ENCODE measurements at regions not wholly inside any gene's neighbourhood (a gene's known extent, or its start where the extent isn't known, plus 50 kb on each side); places are given as distances from the start of the nearest gene placed in this dataset.

DNA sequence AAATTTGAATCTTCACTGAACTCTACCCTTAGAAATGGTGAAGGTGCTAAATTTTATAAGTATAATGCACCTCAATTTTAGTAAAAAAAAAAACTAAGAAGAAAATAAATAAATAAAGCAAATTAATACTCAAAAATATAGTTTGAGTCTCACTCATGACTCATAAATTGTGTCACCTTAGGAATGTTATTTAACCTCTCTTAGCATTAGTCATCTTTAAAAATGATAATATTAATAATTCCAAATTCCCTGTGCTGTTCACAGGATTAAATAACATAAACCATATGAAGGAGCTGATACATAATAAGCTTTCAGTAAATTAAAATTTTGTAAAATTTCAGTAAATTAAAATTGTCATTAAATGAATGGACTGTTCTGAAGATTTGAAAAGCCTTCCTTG lies 339.8 kb upstream of the RGMB start:
- no peak overlapping the region for H3K9ac ChIP-seq (ENCODE audit: low read length)
- H2AFZ ChIP-seq (ENCODE audit: low read length): no peak overlapping the region
- no peaks in the 10 kb centered on the region for H3F3A ChIP-seq (ENCODE audit: insufficient read depth, low read length)
- H3K9me3 ChIP-seq (ENCODE audit: low read length): no peaks in the 10 kb centered on the region
- H3K27ac ChIP-seq (ENCODE audit: low read depth, low read length, poor library complexity, severe bottlenecking): no peak overlapping the region
- H3K4me1 ChIP-seq (ENCODE audit: insufficient read depth, low read length, severe bottlenecking): no peaks in the 10 kb centered on the region
- H3K4me3 ChIP-seq (ENCODE audit: low read depth, low read length, poor library complexity, severe bottlenecking): no peak overlapping the region
- no peaks in the 10 kb centered on the region for H3K79me2 ChIP-seq (ENCODE audit: insufficient read depth, low read length)
- no peaks in the 10 kb centered on the region for H3K27me3 ChIP-seq (ENCODE audit: insufficient read depth, low read length)
- TF ChIP-seq, protein P1, sequence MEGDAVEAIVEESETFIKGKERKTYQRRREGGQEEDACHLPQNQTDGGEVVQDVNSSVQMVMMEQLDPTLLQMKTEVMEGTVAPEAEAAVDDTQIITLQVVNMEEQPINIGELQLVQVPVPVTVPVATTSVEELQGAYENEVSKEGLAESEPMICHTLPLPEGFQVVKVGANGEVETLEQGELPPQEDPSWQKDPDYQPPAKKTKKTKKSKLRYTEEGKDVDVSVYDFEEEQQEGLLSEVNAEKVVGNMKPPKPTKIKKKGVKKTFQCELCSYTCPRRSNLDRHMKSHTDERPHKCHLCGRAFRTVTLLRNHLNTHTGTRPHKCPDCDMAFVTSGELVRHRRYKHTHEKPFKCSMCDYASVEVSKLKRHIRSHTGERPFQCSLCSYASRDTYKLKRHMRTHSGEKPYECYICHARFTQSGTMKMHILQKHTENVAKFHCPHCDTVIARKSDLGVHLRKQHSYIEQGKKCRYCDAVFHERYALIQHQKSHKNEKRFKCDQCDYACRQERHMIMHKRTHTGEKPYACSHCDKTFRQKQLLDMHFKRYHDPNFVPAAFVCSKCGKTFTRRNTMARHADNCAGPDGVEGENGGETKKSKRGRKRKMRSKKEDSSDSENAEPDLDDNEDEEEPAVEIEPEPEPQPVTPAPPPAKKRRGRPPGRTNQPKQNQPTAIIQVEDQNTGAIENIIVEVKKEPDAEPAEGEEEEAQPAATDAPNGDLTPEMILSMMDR (IDR thresholded peaks at IDR 0.05; ENCODE audit: low read length): no peak
- TF ChIP-seq EZH2 (IDR thresholded peaks at IDR 0.05; ENCODE audit: borderline replicate concordance, low read length): no peak
- no peaks in the 10 kb centered on the region for H3K9me2 ChIP-seq (ENCODE audit: low read depth, low read length)
- H3K4me2 ChIP-seq (ENCODE audit: low read length): no peak overlapping the region
- H4K20me1 ChIP-seq (ENCODE audit: insufficient read depth, low read length): no peaks in the 10 kb centered on the region
- no peaks in the 10 kb centered on the region for H3K36me3 ChIP-seq (ENCODE audit: insufficient read depth, low read length)

- Histone ChIP-seq H3K27me3 (ENCODE audit: insufficient read depth, low read length) (no peaks in the 10 kb centered on the region), H3K9me3 (ENCODE audit: low read length) (no peaks in the 10 kb centered on the region)
Measured at GRCh38 chr5:98436667-98437066, 336.8 kb upstream of the RGMB start.

GRCh38 chr5:98442448-98442847 lies 331.0 kb upstream of the RGMB start:
- no peaks in the 10 kb centered on the region for H3K36me3 ChIP-seq (ENCODE audit: insufficient read depth, low read length)
- H3K4me3 ChIP-seq (ENCODE audit: low read depth, low read length, poor library complexity, severe bottlenecking): no peak overlapping the region

More at GRCh38 chr5:98436667-98437066, 336.8 kb upstream of the RGMB start:
- H3F3A ChIP-seq (ENCODE audit: insufficient read depth, low read length): no peaks in the 10 kb centered on the region
- no peak overlapping the region for H3K4me2 ChIP-seq (ENCODE audit: low read length)
- no peak overlapping the region for H3K9ac ChIP-seq (ENCODE audit: low read length)
- H3K4me1 ChIP-seq (ENCODE audit: insufficient read depth, low read length, severe bottlenecking): no peaks in the 10 kb centered on the region
- H3K27ac ChIP-seq (ENCODE audit: low read depth, low read length, poor library complexity, severe bottlenecking): no peak overlapping the region
- H3K4me3 ChIP-seq (ENCODE audit: low read depth, low read length, poor library complexity, severe bottlenecking): no peak overlapping the region
- H3K79me2 ChIP-seq (ENCODE audit: insufficient read depth, low read length): no peaks in the 10 kb centered on the region
- H3K36me3 ChIP-seq (ENCODE audit: insufficient read depth, low read length): no peaks in the 10 kb centered on the region
- no peak overlapping the region for H2AFZ ChIP-seq (ENCODE audit: low read length)
- H4K20me1 ChIP-seq (ENCODE audit: insufficient read depth, low read length): no peaks in the 10 kb centered on the region
- H3K9me2 ChIP-seq (ENCODE audit: low read depth, low read length): no peaks in the 10 kb centered on the region
- no peak for TF ChIP-seq EZH2 (IDR thresholded peaks at IDR 0.05; ENCODE audit: borderline replicate concordance, low read length)
- TF ChIP-seq, protein P1 (IDR thresholded peaks at IDR 0.05; ENCODE audit: low read length): no peak

More at GRCh38 chr5:98442448-98442847, 331.0 kb upstream of the RGMB start:
- TF ChIP-seq EZH2 (IDR thresholded peaks at IDR 0.05; ENCODE audit: borderline replicate concordance, low read length): no peak
- TF ChIP-seq, protein P1 (IDR thresholded peaks at IDR 0.05; ENCODE audit: low read length): no peak
- Histone ChIP-seq H3K9me3 (ENCODE audit: low read length) (no peaks in the 10 kb centered on the region), H4K20me1 (ENCODE audit: insufficient read depth, low read length) (no peaks in the 10 kb centered on the region), H3K27ac (ENCODE audit: low read depth, low read length, poor library complexity, severe bottlenecking) (no peak overlapping the region), H3K27me3 (ENCODE audit: insufficient read depth, low read length) (no peaks in the 10 kb centered on the region), H3K79me2 (ENCODE audit: insufficient read depth, low read length) (no peaks in the 10 kb centered on the region), H3F3A (ENCODE audit: insufficient read depth, low read length) (no peaks in the 10 kb centered on the region), H3K4me2 (ENCODE audit: low read length) (no peak overlapping the region), H2AFZ (ENCODE audit: low read length) (no peak overlapping the region), H3K4me1 (ENCODE audit: insufficient read depth, low read length, severe bottlenecking) (no peaks in the 10 kb centered on the region), H3K9me2 (ENCODE audit: low read depth, low read length) (no peaks in the 10 kb centered on the region), H3K9ac (ENCODE audit: low read length) (no peak overlapping the region)

Data from OCI-LY1 (cell line).